ENCODE measurements at regions not wholly inside any gene's neighbourhood (a gene's known extent, or its start where the extent isn't known, plus 50 kb on each side); places are given as distances from the start of the nearest gene placed in this dataset.

- H3K27me3 ChIP-seq (replicated peaks; ENCODE audit: insufficient read depth, low read depth, low read length, poor library complexity) = no peaks in the 10 kb centered on the region
- no TSS peak for BruUV-seq (replicated peaks)
- H3K4me3 ChIP-seq (ENCODE audit: low read depth, low read length, poor library complexity, severe bottlenecking) = no peak overlapping the region
- H3K4me1 ChIP-seq (ENCODE audit: insufficient read depth, low read length, poor library complexity, severe bottlenecking) = no peaks in the 10 kb centered on the region
- intact Hi-C loops (cut with micrococcal nuclease; ENCODE audit: unreplicated experiment) = no loop called here
- H3K36me3 ChIP-seq (ENCODE audit: insufficient read depth, low read length, poor library complexity, severe bottlenecking) = no peaks in the 10 kb centered on the region
- ChIA-PET CTCF (no interaction called here), POLR2A (ENCODE audit: low non-redundant PET) (no interaction called here)
- no peak for DNase-seq (ENCODE audit: low spot score)
- no peak overlapping the region for H3K27ac ChIP-seq (ENCODE audit: low read depth, low read length, poor library complexity, severe bottlenecking)
- no peaks in the 10 kb centered on the region for H3K9me3 ChIP-seq (ENCODE audit: low read depth, low read length, poor library complexity, severe bottlenecking)
- TF ChIP-seq EZH2 (IDR thresholded peaks at IDR 0.05; ENCODE audit: borderline replicate concordance, low read depth, low read length, poor library complexity, severe bottlenecking) = no peak
- no peak for TF ChIP-seq CTCF (conservative IDR thresholded peaks at IDR 0.05; ENCODE audit: low read depth, low read length)
Measured at GRCh38 chr18:29418136-29418535, 1241.2 kb upstream of the CDH2 start.

- H3K4me1 ChIP-seq (ENCODE audit: insufficient read depth, low read length, poor library complexity, severe bottlenecking) = no peaks in the 10 kb centered on the region
- H3K9me3 ChIP-seq (ENCODE audit: low read depth, low read length, poor library complexity, severe bottlenecking) = peaks cover 4% of the 10 kb centered on the region
- POLR2A ChIA-PET (ENCODE audit: low non-redundant PET) = no interaction called here
- no peak overlapping the region for H3K4me3 ChIP-seq (ENCODE audit: low read depth, low read length, poor library complexity, severe bottlenecking)
- H3K27me3 ChIP-seq (replicated peaks; ENCODE audit: insufficient read depth, low read depth, low read length, poor library complexity) = no peaks in the 10 kb centered on the region
- BruUV-seq (replicated peaks) = no TSS peak
- CTCF ChIA-PET = no interaction called here
- no peak for DNase-seq (ENCODE audit: low spot score)
- intact Hi-C loops (cut with micrococcal nuclease; ENCODE audit: unreplicated experiment) = no loop called here
- H3K27ac ChIP-seq (ENCODE audit: low read depth, low read length, poor library complexity, severe bottlenecking) = no peak overlapping the region
- TF ChIP-seq EZH2 (IDR thresholded peaks at IDR 0.05; ENCODE audit: borderline replicate concordance, low read depth, low read length, poor library complexity, severe bottlenecking) (no peak), CTCF (conservative IDR thresholded peaks at IDR 0.05; ENCODE audit: low read depth, low read length) (no peak)
- no peaks in the 10 kb centered on the region for H3K36me3 ChIP-seq (ENCODE audit: insufficient read depth, low read length, poor library complexity, severe bottlenecking)
Measured at GRCh38 chr18:29406996-29407395, 1230.1 kb upstream of the CDH2 start.

GRCh38 chr18:29397536-29397935 is 1220.6 kb upstream of the CDH2 start:
- H3K27me3 ChIP-seq (replicated peaks; ENCODE audit: insufficient read depth, low read depth, low read length, poor library complexity) = peaks cover 5% of the 10 kb centered on the region
- H3K36me3 ChIP-seq (ENCODE audit: insufficient read depth, low read length, poor library complexity, severe bottlenecking) = no peaks in the 10 kb centered on the region
- no peaks in the 10 kb centered on the region for H3K9me3 ChIP-seq (ENCODE audit: low read depth, low read length, poor library complexity, severe bottlenecking)
- no peak overlapping the region for H3K4me3 ChIP-seq (ENCODE audit: low read depth, low read length, poor library complexity, severe bottlenecking)
- no peak overlapping the region for H3K27ac ChIP-seq (ENCODE audit: low read depth, low read length, poor library complexity, severe bottlenecking)
- BruUV-seq (replicated peaks) = no TSS peak
- ChIA-PET POLR2A (ENCODE audit: low non-redundant PET) (no interaction called here), CTCF (no interaction called here)
- intact Hi-C loops (cut with micrococcal nuclease; ENCODE audit: unreplicated experiment) = no loop called here
- TF ChIP-seq CTCF (conservative IDR thresholded peaks at IDR 0.05; ENCODE audit: low read depth, low read length) (no peak), EZH2 (IDR thresholded peaks at IDR 0.05; ENCODE audit: borderline replicate concordance, low read depth, low read length, poor library complexity, severe bottlenecking) (no peak)
- no peaks in the 10 kb centered on the region for H3K4me1 ChIP-seq (ENCODE audit: insufficient read depth, low read length, poor library complexity, severe bottlenecking)
- DNase-seq (ENCODE audit: low spot score) = no peak

Measured in A673 (cell line).